ENCODE measurements at regions not wholly inside any gene's neighbourhood (a gene's known extent, or its start where the extent isn't known, plus 50 kb on each side); places are given as distances from the start of the nearest gene placed in this dataset.

- Histone ChIP-seq H3K27ac (ENCODE audit: low read depth, low read length, poor library complexity, severe bottlenecking) (no peak overlapping the region), H3K36me3 (ENCODE audit: insufficient read depth, low read length, poor library complexity, severe bottlenecking) (no peaks in the 10 kb centered on the region), H3K27me3 (replicated peaks; ENCODE audit: insufficient read depth, low read depth, low read length, poor library complexity) (no peaks in the 10 kb centered on the region), H3K4me1 (ENCODE audit: insufficient read depth, low read length, poor library complexity, severe bottlenecking) (no peaks in the 10 kb centered on the region), H3K4me3 (ENCODE audit: low read depth, low read length, poor library complexity, severe bottlenecking) (no peak overlapping the region), H3K9me3 (ENCODE audit: low read depth, low read length, poor library complexity, severe bottlenecking) (peaks cover 43% of the 10 kb centered on the region)
- TF ChIP-seq CTCF (conservative IDR thresholded peaks at IDR 0.05; ENCODE audit: low read depth, low read length) (no peak), EZH2 (IDR thresholded peaks at IDR 0.05; ENCODE audit: borderline replicate concordance, low read depth, low read length, poor library complexity, severe bottlenecking) (no peak)
- POLR2A ChIA-PET (ENCODE audit: low non-redundant PET), result no interaction called here
- CTCF ChIA-PET, result no interaction called here
- intact Hi-C loops (cut with micrococcal nuclease; ENCODE audit: unreplicated experiment), result no loop called here
- no TSS peak for BruUV-seq (replicated peaks)
- DNase-seq (ENCODE audit: low spot score), result no peak
Measured at GRCh38 chr2:81481242-81481993, 1176.9 kb upstream of the LRRTM1 start.

GRCh38 chr2:81467096-81467495 lies 1162.5 kb upstream of the LRRTM1 start:
- H3K27ac ChIP-seq (ENCODE audit: low read depth, low read length, poor library complexity, severe bottlenecking), result no peak overlapping the region
- peaks cover 17% of the 10 kb centered on the region for H3K9me3 ChIP-seq (ENCODE audit: low read depth, low read length, poor library complexity, severe bottlenecking)
- no peaks in the 10 kb centered on the region for H3K36me3 ChIP-seq (ENCODE audit: insufficient read depth, low read length, poor library complexity, severe bottlenecking)
- no peaks in the 10 kb centered on the region for H3K4me1 ChIP-seq (ENCODE audit: insufficient read depth, low read length, poor library complexity, severe bottlenecking)
- POLR2A ChIA-PET (ENCODE audit: low non-redundant PET), result no interaction called here
- CTCF ChIA-PET, result no interaction called here
- DNase-seq (ENCODE audit: low spot score), result no peak
- no peaks in the 10 kb centered on the region for H3K27me3 ChIP-seq (replicated peaks; ENCODE audit: insufficient read depth, low read depth, low read length, poor library complexity)
- intact Hi-C loops (cut with micrococcal nuclease; ENCODE audit: unreplicated experiment), result no loop called here
- no peak for TF ChIP-seq CTCF (conservative IDR thresholded peaks at IDR 0.05; ENCODE audit: low read depth, low read length)
- TF ChIP-seq EZH2 (IDR thresholded peaks at IDR 0.05; ENCODE audit: borderline replicate concordance, low read depth, low read length, poor library complexity, severe bottlenecking), result no peak
- H3K4me3 ChIP-seq (ENCODE audit: low read depth, low read length, poor library complexity, severe bottlenecking), result no peak overlapping the region
- no TSS peak for BruUV-seq (replicated peaks)

- POLR2A ChIA-PET (ENCODE audit: low non-redundant PET), result no interaction called here
- no TSS peak for BruUV-seq (replicated peaks)
- no peak for DNase-seq (ENCODE audit: low spot score)
- intact Hi-C loops (cut with micrococcal nuclease; ENCODE audit: unreplicated experiment), result no loop called here
- no peak overlapping the region for H3K27ac ChIP-seq (ENCODE audit: low read depth, low read length, poor library complexity, severe bottlenecking)
- H3K9me3 ChIP-seq (ENCODE audit: low read depth, low read length, poor library complexity, severe bottlenecking), result peaks cover 34% of the 10 kb centered on the region
- H3K4me1 ChIP-seq (ENCODE audit: insufficient read depth, low read length, poor library complexity, severe bottlenecking), result no peaks in the 10 kb centered on the region
- H3K36me3 ChIP-seq (ENCODE audit: insufficient read depth, low read length, poor library complexity, severe bottlenecking), result no peaks in the 10 kb centered on the region
- no peak overlapping the region for H3K4me3 ChIP-seq (ENCODE audit: low read depth, low read length, poor library complexity, severe bottlenecking)
- CTCF ChIA-PET, result no interaction called here
- TF ChIP-seq EZH2 (IDR thresholded peaks at IDR 0.05; ENCODE audit: borderline replicate concordance, low read depth, low read length, poor library complexity, severe bottlenecking) (no peak), CTCF (conservative IDR thresholded peaks at IDR 0.05; ENCODE audit: low read depth, low read length) (no peak)
- no peaks in the 10 kb centered on the region for H3K27me3 ChIP-seq (replicated peaks; ENCODE audit: insufficient read depth, low read depth, low read length, poor library complexity)
Measured at GRCh38 chr2:81462420-81462819, 1157.9 kb upstream of the LRRTM1 start.

All from A673 (cell line).